Omental fat pad (tissue), 3 donors: ENCODE measurements at regions not wholly inside any gene's neighbourhood (a gene's known extent, or its start where the extent isn't known, plus 50 kb on each side); places are given as distances from the start of the nearest gene placed in this dataset.

Experiments
- ATAC-seq: fragments of 150-250 bp; one replicate; pipeline ENCODE4 v1.9.1; 2016; ENCODE audit warnings: mild to moderate bottlenecking, moderate library complexity; ENCODE audit not compliant: low FRiP score
- DNase-seq: peaks from one replicate; pipeline ENCODE4 v3.0.0-alpha.2; 2019; ENCODE audit warnings: low spot score
- CTCF ChIP-seq, 3 donors: fragments of 450-650 bp; IDR thresholded peaks; one replicate each; pipeline ENCODE4 v1.5.1; 2016 to 2017; ENCODE audit warnings: antibody characterized with exemption in 3 of 3, mild to moderate bottlenecking in 3 of 3, moderate library complexity in 2 of 3

GRCh38 chr14:49997991-49998390, 105.1 kb downstream of the ARF6 start:
- TF ChIP-seq CTCF (IDR thresholded peaks at IDR 0.05), result no peak
- ATAC-seq, result no peak
- DNase-seq, result no peak

- no peak for TF ChIP-seq CTCF (IDR thresholded peaks at IDR 0.05)
- ATAC-seq, result peak; percentile 38
Measured at GRCh38 chr14:49999146-49999761, 106.4 kb downstream of the ARF6 start.

DNA sequence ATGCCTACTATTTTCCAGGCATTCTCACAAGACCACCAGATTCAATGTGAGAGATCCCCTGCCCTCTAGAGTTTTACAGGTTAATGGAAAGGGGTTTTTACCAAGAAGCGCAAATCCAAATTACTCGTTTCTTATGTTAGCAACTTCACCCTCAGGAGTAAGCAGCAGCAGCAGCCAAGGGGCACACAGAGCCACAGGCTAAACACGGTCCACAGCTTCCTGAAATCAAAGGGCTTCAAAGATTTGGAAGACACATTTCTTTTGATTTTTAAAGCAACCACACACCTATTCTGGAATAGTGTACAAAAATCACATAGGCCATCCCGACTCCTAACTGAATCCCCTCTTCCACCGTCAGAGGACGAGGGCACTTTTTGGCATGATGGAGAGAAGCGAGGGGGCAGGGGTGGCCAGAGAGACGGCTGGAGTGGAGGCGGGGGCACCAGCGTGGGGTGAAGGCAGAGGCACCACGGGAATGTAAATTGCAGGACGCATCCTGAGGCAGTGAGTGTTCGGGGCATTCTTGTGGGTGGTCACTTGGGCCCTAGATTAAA, 107.0 kb downstream of the ARF6 start:
- DNase-seq (no peak), ATAC-seq (no peak)
- TF ChIP-seq CTCF (IDR thresholded peaks at IDR 0.05), result no peak

More at GRCh38 chr14:49999146-49999761, 106.4 kb downstream of the ARF6 start:
- DNase-seq, result peak; percentile 54

GRCh38 chr14:50000380-50001150, 107.7 kb downstream of the ARF6 start:
- DNase-seq (no peak), ATAC-seq (no peak)
- TF ChIP-seq CTCF (IDR thresholded peaks at IDR 0.05), result no peak

GRCh38 chr14:50001151-50001998, 108.5 kb downstream of the ARF6 start:
- TF ChIP-seq CTCF (IDR thresholded peaks at IDR 0.05), result no peak
- DNase-seq (no peak), ATAC-seq (peak; percentile 29)

DNA sequence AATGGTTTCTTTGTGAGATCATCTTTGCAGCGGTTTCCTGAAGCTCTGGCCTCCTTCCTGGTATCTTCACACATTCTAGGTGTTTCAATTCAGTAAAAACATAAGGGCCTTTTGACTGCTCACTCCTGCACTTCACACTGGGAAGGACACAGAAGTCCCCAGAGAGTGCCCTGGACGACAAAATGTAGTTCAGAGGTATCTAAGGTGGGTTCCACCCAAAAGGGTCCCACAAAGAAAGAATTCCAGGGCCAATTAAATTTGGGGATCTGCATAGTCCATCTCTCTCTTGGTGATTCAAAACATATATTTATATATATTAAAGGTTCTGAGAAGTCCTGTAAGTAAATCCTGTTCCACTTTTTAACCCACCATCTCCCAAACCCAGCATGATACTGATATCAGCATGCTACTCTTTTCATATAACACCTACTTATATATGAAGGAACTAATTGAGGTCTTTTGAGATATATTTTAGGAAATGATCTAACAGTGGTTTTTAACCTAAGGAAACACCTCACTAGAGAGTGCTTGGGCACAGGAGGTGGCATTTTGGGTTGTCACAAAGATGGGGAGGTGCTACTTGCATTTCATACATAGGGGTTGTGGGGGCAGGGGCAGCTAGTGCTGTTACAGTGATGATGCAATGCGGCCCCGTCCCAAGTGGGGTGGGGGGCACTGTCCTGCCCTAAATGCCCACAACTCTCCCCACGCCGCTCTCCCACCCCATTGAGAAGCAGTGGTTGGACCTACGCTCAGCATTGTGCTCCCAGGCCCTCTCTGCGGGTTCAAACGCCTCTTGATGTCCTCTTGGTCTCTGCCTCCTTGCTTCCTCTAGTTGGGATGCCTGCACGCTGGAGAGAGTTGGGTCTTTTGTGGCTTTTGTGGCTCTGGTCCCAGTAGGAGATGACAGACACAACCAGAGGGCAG, 109.4 kb downstream of the ARF6 start:
- ATAC-seq (no peak), DNase-seq (no peak)
- no peak for TF ChIP-seq CTCF (IDR thresholded peaks at IDR 0.05)
